ENCODE measurements at regions not wholly inside any gene's neighbourhood (a gene's known extent, or its start where the extent isn't known, plus 50 kb on each side); places are given as distances from the start of the nearest gene placed in this dataset.

DNA sequence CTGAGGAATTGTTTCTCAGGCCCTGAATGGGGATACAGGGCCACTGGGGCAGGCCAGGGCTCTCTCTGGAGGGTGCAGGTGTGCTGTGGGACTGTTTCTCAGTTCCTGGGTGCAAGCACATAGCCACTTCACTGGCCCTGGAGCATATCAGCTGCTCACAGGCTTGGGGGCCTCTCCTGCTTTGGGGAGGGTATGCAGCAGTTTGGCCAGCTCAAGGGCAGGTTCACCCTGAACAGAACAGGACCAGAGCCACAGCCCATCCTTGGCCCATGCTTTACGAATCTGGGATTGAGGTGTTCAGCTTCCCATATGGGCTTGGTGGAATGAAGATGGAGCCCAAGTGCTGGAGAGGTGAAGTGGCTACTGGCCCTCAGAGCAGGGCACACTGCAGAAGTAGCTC, 186.5 kb downstream of the FBXO8 start:
- TF ChIP-seq FOXA1 (IDR thresholded peaks at IDR 0.05) (no peak), TARDBP (IDR thresholded peaks at IDR 0.05) (no peak), ELF4 (IDR thresholded peaks at IDR 0.05) (no peak), BHLHE40 (IDR thresholded peaks at IDR 0.05; ENCODE audit: borderline replicate concordance) (no peak), ARNT (IDR thresholded peaks at IDR 0.05) (no peak), FOXK2 (IDR thresholded peaks at IDR 0.05) (no peak)

All from HEK293T (cell line).